Esophagus muscularis mucosa (tissue), 4 donors: ENCODE measurements at regions not wholly inside any gene's neighbourhood (a gene's known extent, or its start where the extent isn't known, plus 50 kb on each side); places are given as distances from the start of the nearest gene placed in this dataset.
"Not testable (repeated sequence)": the region's sequence is repeated elsewhere in the genome, so short reads cannot be mapped to it uniquely, and the experiment has no call there.

ENCODE experiments used
- DNase-seq: peaks from one replicate; pipeline ENCODE4 v3.0.0-alpha.2; 2017; ENCODE audit errors: extremely low spot score
- H3K27ac ChIP-seq, 4 donors: fragments of 200-600 bp; sonication (generic); replicated peaks in 1 of 4; 1 replicate in 3 of 4; 2 replicates in 1 of 4; pipeline ENCODE4 v1.5.1; 2016 to 2019; ENCODE audit warnings: mild to moderate bottlenecking in 1 of 4
- H3K27me3 ChIP-seq, 4 donors: fragments of 200-600 bp; sonication (generic); one replicate each; pipeline versions ENCODE4 v1.5.1 to v1.6.0; 2016 to 2019
- H3K36me3 ChIP-seq, 4 donors: fragments of 200-600 bp; sonication (generic); one replicate each; pipeline ENCODE4 v1.5.1; 2016 to 2019
- H3K4me1 ChIP-seq, 4 donors: fragments of 200-600 bp; sonication (generic); one replicate each; pipeline ENCODE4 v1.5.1; 2016 to 2019
- H3K4me3 ChIP-seq, 4 donors: fragments of 200-600 bp; sonication (generic); 1 replicate in 2 of 4; 2 replicates in 2 of 4; pipeline ENCODE4 v1.5.1; 2016 to 2019; ENCODE audit warnings: mild to moderate bottlenecking in 4 of 4, moderate library complexity in 1 of 4
- H3K9me3 ChIP-seq, 4 donors: fragments of 200-600 bp; sonication (generic); 1 replicate in 3 of 4; 2 replicates in 1 of 4; pipeline ENCODE4 v1.5.1; 2016 to 2019
- EP300 ChIP-seq: sonication (generic); formaldehyde crosslinking; IDR thresholded peaks from one replicate; pipeline ENCODE4 v1.6.1; 2017; ENCODE audit warnings: antibody characterized with exemption
- POLR2A ChIP-seq: fragments of 450-650 bp; IDR thresholded peaks from one replicate; pipeline ENCODE4 v1.6.1; 2017; ENCODE audit warnings: antibody characterized with exemption, moderate library complexity, mild to moderate bottlenecking, low read depth
- POLR2AphosphoS5 ChIP-seq, 2 donors: sonication (generic); formaldehyde crosslinking; IDR thresholded peaks; one replicate each; pipeline ENCODE4 v1.6.1; 2017; ENCODE audit warnings: antibody characterized with exemption in 2 of 2
- WGBS: methylation state at CpG from one replicate; pipeline ENCODE4 v1.1.5; 2018; 5-methylcytosine and 5-hydroxymethylcytosine counted together
- intact Hi-C: fragments of 100-400 bp; cut with DNase I; formaldehyde crosslinking; loops from one replicate; pipeline ENCODE4 v1.15.1; 2023
- TF ChIP-seq, protein P1 (sequence below), 3 experiments: fragments of 200-600 bp in 2 of 3; fragments of 450-650 bp in 1 of 3; sonication (generic) in 2 of 3; IDR thresholded peaks; one replicate each; pipeline ENCODE4 v1.5.1; 2017 to 2019; ENCODE audit warnings: antibody characterized with exemption in 3 of 3, mild to moderate bottlenecking in 2 of 3, moderate library complexity in 1 of 3

GRCh38 chr2:224219781-224220180, 180.7 kb upstream of the SERPINE2 start:
- Histone ChIP-seq H3K4me3 (no peak overlapping the region), H3K36me3 (no peaks in the 10 kb centered on the region), H3K4me1 (peaks cover 0 to 24% (median 13%) of the 10 kb centered on the region in 4 donors), H3K9me3 (peaks cover 0 to 10% (median 6%) of the 10 kb centered on the region in 4 donors), H3K27ac (no peak overlapping the region), H3K27me3 (no peaks in the 10 kb centered on the region)
- 90% methylated on average over 5 of the region's 5 CpGs for WGBS
- intact Hi-C loops = no loop called here
- DNase-seq = no peak
- TF ChIP-seq EP300 = no peak
- TF ChIP-seq, protein P1, sequence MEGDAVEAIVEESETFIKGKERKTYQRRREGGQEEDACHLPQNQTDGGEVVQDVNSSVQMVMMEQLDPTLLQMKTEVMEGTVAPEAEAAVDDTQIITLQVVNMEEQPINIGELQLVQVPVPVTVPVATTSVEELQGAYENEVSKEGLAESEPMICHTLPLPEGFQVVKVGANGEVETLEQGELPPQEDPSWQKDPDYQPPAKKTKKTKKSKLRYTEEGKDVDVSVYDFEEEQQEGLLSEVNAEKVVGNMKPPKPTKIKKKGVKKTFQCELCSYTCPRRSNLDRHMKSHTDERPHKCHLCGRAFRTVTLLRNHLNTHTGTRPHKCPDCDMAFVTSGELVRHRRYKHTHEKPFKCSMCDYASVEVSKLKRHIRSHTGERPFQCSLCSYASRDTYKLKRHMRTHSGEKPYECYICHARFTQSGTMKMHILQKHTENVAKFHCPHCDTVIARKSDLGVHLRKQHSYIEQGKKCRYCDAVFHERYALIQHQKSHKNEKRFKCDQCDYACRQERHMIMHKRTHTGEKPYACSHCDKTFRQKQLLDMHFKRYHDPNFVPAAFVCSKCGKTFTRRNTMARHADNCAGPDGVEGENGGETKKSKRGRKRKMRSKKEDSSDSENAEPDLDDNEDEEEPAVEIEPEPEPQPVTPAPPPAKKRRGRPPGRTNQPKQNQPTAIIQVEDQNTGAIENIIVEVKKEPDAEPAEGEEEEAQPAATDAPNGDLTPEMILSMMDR (IDR thresholded peaks at IDR 0.05) = no peak
- TF ChIP-seq POLR2AphosphoS5 (IDR thresholded peaks at IDR 0.05) = no peak
- no peak for TF ChIP-seq POLR2A

DNA sequence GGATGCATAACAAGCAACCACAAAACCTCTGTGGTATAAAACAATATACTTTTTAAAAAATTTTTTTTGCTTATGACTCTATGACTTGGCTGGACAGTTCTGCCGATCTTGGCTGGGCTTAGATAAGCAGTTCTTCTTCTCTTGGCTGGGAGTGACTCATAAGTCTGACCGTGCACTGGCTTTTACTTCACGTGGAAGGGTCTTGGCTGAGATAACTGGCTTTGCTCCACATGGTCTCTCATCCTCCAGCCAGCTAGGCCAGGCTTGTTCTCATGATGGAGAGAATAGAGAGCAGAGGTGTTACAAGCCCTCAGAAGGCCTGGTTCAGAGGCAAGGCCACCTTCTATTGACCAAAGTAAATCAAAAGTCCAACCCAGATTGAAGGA, 178.9 kb upstream of the SERPINE2 start:
- peaks cover 0 to 10% (median 6%) of the 10 kb centered on the region in 4 donors for H3K9me3 ChIP-seq
- no peaks in the 10 kb centered on the region for H3K27me3 ChIP-seq
- peaks cover 0 to 22% (median 13%) of the 10 kb centered on the region in 4 donors for H3K4me1 ChIP-seq
- no peak overlapping the region for H3K27ac ChIP-seq
- TF ChIP-seq, protein P1 (IDR thresholded peaks at IDR 0.05) = no peak
- no peak for TF ChIP-seq POLR2AphosphoS5 (IDR thresholded peaks at IDR 0.05)
- no peak for TF ChIP-seq EP300
- no peak for TF ChIP-seq POLR2A
- 34% methylated on average over 3 of the region's 3 CpGs for WGBS
- no peaks in the 10 kb centered on the region for H3K36me3 ChIP-seq
- H3K4me3 ChIP-seq = no peak overlapping the region
- intact Hi-C loops = no loop called here
- DNase-seq = no peak

GRCh38 chr2:224217233-224217961, 178.3 kb upstream of the SERPINE2 start:
- TF ChIP-seq POLR2A (no peak), EP300 (no peak), POLR2AphosphoS5 (IDR thresholded peaks at IDR 0.05) (no peak)
- TF ChIP-seq, protein P1 (IDR thresholded peaks at IDR 0.05) = no peak
- Histone ChIP-seq H3K27me3 (no peaks in the 10 kb centered on the region), H3K4me3 (no peak overlapping the region), H3K4me1 (peaks cover 0 to 17% (median 12%) of the 10 kb centered on the region in 4 donors), H3K27ac (no peak overlapping the region), H3K36me3 (no peaks in the 10 kb centered on the region), H3K9me3 (peaks cover 0 to 10% (median 6%) of the 10 kb centered on the region in 4 donors)
- no peak for DNase-seq
- intact Hi-C loops = no loop called here
- 85% methylated on average over 6 of the region's 6 CpGs for WGBS

DNA sequence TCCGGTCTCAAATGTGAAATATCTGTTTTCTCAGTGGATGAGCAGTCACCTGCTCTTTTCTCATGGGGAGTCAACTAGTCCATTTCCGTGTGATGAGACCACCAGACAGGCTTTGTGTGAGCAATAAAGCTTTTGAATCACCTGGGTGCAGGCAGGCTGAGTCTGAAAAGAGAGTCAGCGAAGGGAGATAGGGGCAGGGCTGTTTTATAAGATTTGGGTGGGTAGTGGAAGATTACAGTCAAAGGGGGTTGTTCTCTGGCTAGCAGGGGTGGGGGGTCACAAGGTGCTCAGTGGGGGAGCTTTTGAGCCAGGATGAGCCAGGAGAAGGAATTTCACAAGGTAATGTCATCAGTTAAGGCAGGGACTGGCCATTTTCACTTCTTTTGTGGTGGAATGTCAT, 176.5 kb upstream of the SERPINE2 start:
- H3K4me3 ChIP-seq, intact Hi-C loops, H3K9me3 ChIP-seq, H3K36me3 ChIP-seq, H3K4me1 ChIP-seq, DNase-seq, H3K27ac ChIP-seq, H3K27me3 ChIP-seq: not testable (repeated sequence)
- WGBS = 97% methylated on average over 3 of the region's 3 CpGs

GRCh38 chr2:224213396-224213795, 174.3 kb upstream of the SERPINE2 start:
- no peaks in the 10 kb centered on the region for H3K36me3 ChIP-seq
- DNase-seq = no peak
- H3K9me3 ChIP-seq = peaks cover 0 to 7% (median 5%) of the 10 kb centered on the region in 4 donors
- no peak overlapping the region for H3K4me3 ChIP-seq
- no peaks in the 10 kb centered on the region for H3K27me3 ChIP-seq
- TF ChIP-seq POLR2A = no peak
- no peak for TF ChIP-seq POLR2AphosphoS5 (IDR thresholded peaks at IDR 0.05)
- TF ChIP-seq EP300 = no peak
- TF ChIP-seq, protein P1 (IDR thresholded peaks at IDR 0.05) = no peak
- H3K4me1 ChIP-seq = peaks cover 0 to 11% (median 4%) of the 10 kb centered on the region in 4 donors
- 81% methylated on average over 4 of the region's 4 CpGs for WGBS
- no peak overlapping the region for H3K27ac ChIP-seq
- intact Hi-C loops = no loop called here
